ENCODE measurements at regions not wholly inside any gene's neighbourhood (a gene's known extent, or its start where the extent isn't known, plus 50 kb on each side); places are given as distances from the start of the nearest gene placed in this dataset.

- no peak overlapping the region for H3K4me3 ChIP-seq (replicated peaks in 1 of 4; ENCODE audit: control extremely low read depth in 1 of 4, insufficient read depth in 1 of 4, low read depth in 3 of 4, low read length in 4 of 4)
- H4K20me1 ChIP-seq (ENCODE audit: control insufficient read depth, extremely low read depth, insufficient read depth, low read length), result no peaks in the 10 kb centered on the region
- H2AFZ ChIP-seq (ENCODE audit: low read length), result no peak overlapping the region
- no peak overlapping the region for H3K9ac ChIP-seq (ENCODE audit: insufficient read depth, low read length)
- no peak for TF ChIP-seq CTCF (conservative IDR thresholded peaks at IDR 0.05 in 1 of 2, IDR thresholded peaks at IDR 0.05 in 1 of 2; ENCODE audit: low read depth in 1 of 2, low read length in 2 of 2)
- no peak for TF ChIP-seq EZH2 (IDR thresholded peaks at IDR 0.05; ENCODE audit: low read length, missing control alignments)
- no peaks in the 10 kb centered on the region for H3K4me1 ChIP-seq (ENCODE audit: control insufficient read depth, extremely low read depth, insufficient read depth, low read length)
- H3K27me3 ChIP-seq (ENCODE audit: control insufficient read depth, insufficient read depth, low read length), result no peaks in the 10 kb centered on the region
- no peaks in the 10 kb centered on the region for H3K79me2 ChIP-seq (ENCODE audit: control insufficient read depth, insufficient read depth, low read length)
- no peak for DNase-seq (ENCODE audit: low read depth in 2 of 2)
- no peak overlapping the region for H3K4me2 ChIP-seq (ENCODE audit: extremely low read depth, insufficient read depth, low read length)
- no peaks in the 10 kb centered on the region for H3K36me3 ChIP-seq (ENCODE audit: control insufficient read depth, insufficient read depth, low read length)
- no peak overlapping the region for H3K27ac ChIP-seq (ENCODE audit: insufficient read depth, low read length)
- H3K9me3 ChIP-seq (ENCODE audit: control insufficient read depth, insufficient read depth, low read depth, low read length), result no peaks in the 10 kb centered on the region
Observed at GRCh38 chr6:1208876-1209275, 103.0 kb upstream of the FOXQ1 start.

- no peak for TF ChIP-seq CTCF (conservative IDR thresholded peaks at IDR 0.05 in 1 of 2, IDR thresholded peaks at IDR 0.05 in 1 of 2; ENCODE audit: low read depth in 1 of 2, low read length in 2 of 2)
- TF ChIP-seq EZH2 (IDR thresholded peaks at IDR 0.05; ENCODE audit: low read length, missing control alignments), result no peak
- H3K4me2 ChIP-seq (ENCODE audit: extremely low read depth, insufficient read depth, low read length), result no peak overlapping the region
- H3K27me3 ChIP-seq (ENCODE audit: control insufficient read depth, insufficient read depth, low read length), result no peaks in the 10 kb centered on the region
- H3K9ac ChIP-seq (ENCODE audit: insufficient read depth, low read length), result no peak overlapping the region
- H3K9me3 ChIP-seq (ENCODE audit: control insufficient read depth, insufficient read depth, low read depth, low read length), result no peaks in the 10 kb centered on the region
- H3K36me3 ChIP-seq (ENCODE audit: control insufficient read depth, insufficient read depth, low read length), result no peaks in the 10 kb centered on the region
- no peak overlapping the region for H3K4me3 ChIP-seq (replicated peaks in 1 of 4; ENCODE audit: control extremely low read depth in 1 of 4, insufficient read depth in 1 of 4, low read depth in 3 of 4, low read length in 4 of 4)
- no peak overlapping the region for H2AFZ ChIP-seq (ENCODE audit: low read length)
- H3K27ac ChIP-seq (ENCODE audit: insufficient read depth, low read length), result no peak overlapping the region
- peaks cover 14% of the 10 kb centered on the region for H3K4me1 ChIP-seq (ENCODE audit: control insufficient read depth, extremely low read depth, insufficient read depth, low read length)
- no peaks in the 10 kb centered on the region for H4K20me1 ChIP-seq (ENCODE audit: control insufficient read depth, extremely low read depth, insufficient read depth, low read length)
- DNase-seq (ENCODE audit: low read depth in 2 of 2), result no peak
- H3K79me2 ChIP-seq (ENCODE audit: control insufficient read depth, insufficient read depth, low read length), result no peaks in the 10 kb centered on the region
Observed at GRCh38 chr6:1203546-1203945, 108.4 kb upstream of the FOXQ1 start.

GRCh38 chr6:1202201-1202600 lies 109.7 kb upstream of the FOXQ1 start:
- Histone ChIP-seq H3K9ac (ENCODE audit: insufficient read depth, low read length) (no peak overlapping the region), H3K27ac (ENCODE audit: insufficient read depth, low read length) (no peak overlapping the region), H3K79me2 (ENCODE audit: control insufficient read depth, insufficient read depth, low read length) (no peaks in the 10 kb centered on the region), H2AFZ (ENCODE audit: low read length) (no peak overlapping the region), H3K36me3 (ENCODE audit: control insufficient read depth, insufficient read depth, low read length) (no peaks in the 10 kb centered on the region), H3K9me3 (ENCODE audit: control insufficient read depth, insufficient read depth, low read depth, low read length) (no peaks in the 10 kb centered on the region), H3K4me2 (ENCODE audit: extremely low read depth, insufficient read depth, low read length) (no peak overlapping the region), H3K4me1 (ENCODE audit: control insufficient read depth, extremely low read depth, insufficient read depth, low read length) (peaks cover 14% of the 10 kb centered on the region), H4K20me1 (ENCODE audit: control insufficient read depth, extremely low read depth, insufficient read depth, low read length) (no peaks in the 10 kb centered on the region), H3K27me3 (ENCODE audit: control insufficient read depth, insufficient read depth, low read length) (no peaks in the 10 kb centered on the region), H3K4me3 (replicated peaks in 1 of 4; ENCODE audit: control extremely low read depth in 1 of 4, insufficient read depth in 1 of 4, low read depth in 3 of 4, low read length in 4 of 4) (no peak overlapping the region)
- no peak for DNase-seq (ENCODE audit: low read depth in 2 of 2)
- TF ChIP-seq EZH2 (IDR thresholded peaks at IDR 0.05; ENCODE audit: low read length, missing control alignments), result no peak
- TF ChIP-seq CTCF (conservative IDR thresholded peaks at IDR 0.05 in 1 of 2, IDR thresholded peaks at IDR 0.05 in 1 of 2; ENCODE audit: low read depth in 1 of 2, low read length in 2 of 2), result no peak
